ENCODE measurements at regions not wholly inside any gene's neighbourhood (a gene's known extent, or its start where the extent isn't known, plus 50 kb on each side); places are given as distances from the start of the nearest gene placed in this dataset.

DNA sequence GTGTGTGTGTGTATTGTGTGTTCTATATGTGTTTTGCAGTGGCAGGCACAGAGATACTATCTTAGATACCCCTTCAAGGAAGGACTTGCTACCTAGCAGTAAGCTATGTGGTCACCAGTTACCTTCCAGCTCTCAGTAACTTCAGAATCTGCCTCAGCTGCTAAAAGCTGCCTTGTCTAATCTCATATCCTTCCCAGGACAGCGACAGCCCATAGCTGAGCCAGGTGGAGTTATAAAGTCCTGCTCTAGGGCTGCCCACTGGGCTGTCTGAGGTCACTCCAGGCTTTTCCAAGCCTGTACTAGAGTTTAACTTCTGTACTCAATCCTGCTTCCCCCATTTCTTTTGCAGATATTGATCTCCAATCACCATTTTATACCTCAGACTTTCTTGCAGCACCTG is 942.6 kb downstream of the GALC start:
- no peak overlapping the region for H3K27ac ChIP-seq (ENCODE audit: extremely low read length, insufficient read depth, low read length)
- no TSS peak for BruUV-seq (replicated peaks)
- H3K4me3 ChIP-seq (replicated peaks in 1 of 3; ENCODE audit: insufficient read depth in 1 of 3, low read depth in 2 of 3, low read length in 3 of 3) = no peak overlapping the region
- no peak overlapping the region for H3K9ac ChIP-seq (ENCODE audit: insufficient read depth, low read depth, low read length)
- no peak overlapping the region for H3K4me2 ChIP-seq (ENCODE audit: low read depth, low read length)
- H3K9me3 ChIP-seq (ENCODE audit: low read length) = no peaks in the 10 kb centered on the region
- H3K4me1 ChIP-seq (ENCODE audit: insufficient read depth, low read length) = no peaks in the 10 kb centered on the region
- H2AFZ ChIP-seq (ENCODE audit: low read length) = no peak overlapping the region
- in situ Hi-C loops (cut with HindIII; ENCODE audit: extremely low pct_ligation_motif_present, low pct_unique_long_range_greater_than_20kb) (no loop called here), intact Hi-C loops (cut with micrococcal nuclease; ENCODE audit: unreplicated experiment) (loop anchor here (1.0 kb wide), 1 partner anchor 89 kb away; no protein-coding TSS in a partner anchor)
- ChIA-PET POLR2A (no interaction called here), CTCF (ENCODE audit: low intra/inter-chr PET ratio, low total read pairs) (no interaction called here)
- FAIRE-seq (no peak), DNase-seq (ENCODE audit: low spot score) (no peak), ATAC-seq (no peak)
- no peaks in the 10 kb centered on the region for H4K20me1 ChIP-seq (ENCODE audit: insufficient read depth, low read length)
- 0% methylated on average over 1 of the region's 1 CpG for WGBS (ENCODE audit: low lambda C conversion rate)
- no peaks in the 10 kb centered on the region for H3K27me3 ChIP-seq (ENCODE audit: control insufficient read depth in 1 of 2, insufficient read depth in 2 of 2, low read length in 2 of 2)
- no peaks in the 10 kb centered on the region for H3K79me2 ChIP-seq (ENCODE audit: insufficient read depth, low read length)
- H3K36me3 ChIP-seq (replicated peaks in 1 of 2; ENCODE audit: control insufficient read depth in 1 of 2, insufficient read depth in 2 of 2, low read length in 2 of 2) = no peaks in the 10 kb centered on the region
- TF ChIP-seq RBM39 (IDR thresholded peaks at IDR 0.05; ENCODE audit: low read depth, low read length, poor library complexity, severe bottlenecking) = no peak
- no peak for TF ChIP-seq ATF7-NPFF (CRISPR knock-in tag; IDR thresholded peaks at IDR 0.05; ENCODE audit: low read depth)
- TF ChIP-seq, protein P1, sequence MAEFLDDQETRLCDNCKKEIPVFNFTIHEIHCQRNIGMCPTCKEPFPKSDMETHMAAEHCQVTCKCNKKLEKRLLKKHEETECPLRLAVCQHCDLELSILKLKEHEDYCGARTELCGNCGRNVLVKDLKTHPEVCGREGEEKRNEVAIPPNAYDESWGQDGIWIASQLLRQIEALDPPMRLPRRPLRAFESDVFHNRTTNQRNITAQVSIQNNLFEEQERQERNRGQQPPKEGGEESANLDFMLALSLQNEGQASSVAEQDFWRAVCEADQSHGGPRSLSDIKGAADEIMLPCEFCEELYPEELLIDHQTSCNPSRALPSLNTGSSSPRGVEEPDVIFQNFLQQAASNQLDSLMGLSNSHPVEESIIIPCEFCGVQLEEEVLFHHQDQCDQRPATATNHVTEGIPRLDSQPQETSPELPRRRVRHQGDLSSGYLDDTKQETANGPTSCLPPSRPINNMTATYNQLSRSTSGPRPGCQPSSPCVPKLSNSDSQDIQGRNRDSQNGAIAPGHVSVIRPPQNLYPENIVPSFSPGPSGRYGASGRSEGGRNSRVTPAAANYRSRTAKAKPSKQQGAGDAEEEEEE (CRISPR knock-in tag; IDR thresholded peaks at IDR 0.05; ENCODE audit: borderline replicate concordance) = no peak
- no peak for TF ChIP-seq ZMYM4 (CRISPR knock-in tag; IDR thresholded peaks at IDR 0.05)
- TF ChIP-seq, protein P2, sequence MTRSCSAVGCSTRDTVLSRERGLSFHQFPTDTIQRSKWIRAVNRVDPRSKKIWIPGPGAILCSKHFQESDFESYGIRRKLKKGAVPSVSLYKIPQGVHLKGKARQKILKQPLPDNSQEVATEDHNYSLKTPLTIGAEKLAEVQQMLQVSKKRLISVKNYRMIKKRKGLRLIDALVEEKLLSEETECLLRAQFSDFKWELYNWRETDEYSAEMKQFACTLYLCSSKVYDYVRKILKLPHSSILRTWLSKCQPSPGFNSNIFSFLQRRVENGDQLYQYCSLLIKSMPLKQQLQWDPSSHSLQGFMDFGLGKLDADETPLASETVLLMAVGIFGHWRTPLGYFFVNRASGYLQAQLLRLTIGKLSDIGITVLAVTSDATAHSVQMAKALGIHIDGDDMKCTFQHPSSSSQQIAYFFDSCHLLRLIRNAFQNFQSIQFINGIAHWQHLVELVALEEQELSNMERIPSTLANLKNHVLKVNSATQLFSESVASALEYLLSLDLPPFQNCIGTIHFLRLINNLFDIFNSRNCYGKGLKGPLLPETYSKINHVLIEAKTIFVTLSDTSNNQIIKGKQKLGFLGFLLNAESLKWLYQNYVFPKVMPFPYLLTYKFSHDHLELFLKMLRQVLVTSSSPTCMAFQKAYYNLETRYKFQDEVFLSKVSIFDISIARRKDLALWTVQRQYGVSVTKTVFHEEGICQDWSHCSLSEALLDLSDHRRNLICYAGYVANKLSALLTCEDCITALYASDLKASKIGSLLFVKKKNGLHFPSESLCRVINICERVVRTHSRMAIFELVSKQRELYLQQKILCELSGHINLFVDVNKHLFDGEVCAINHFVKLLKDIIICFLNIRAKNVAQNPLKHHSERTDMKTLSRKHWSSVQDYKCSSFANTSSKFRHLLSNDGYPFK (CRISPR knock-in tag; IDR thresholded peaks at IDR 0.05; ENCODE audit: borderline replicate concordance) = no peak
- TF ChIP-seq ZKSCAN1 (IDR thresholded peaks at IDR 0.05; ENCODE audit: low read length) = no peak
- TF ChIP-seq, protein P3, sequence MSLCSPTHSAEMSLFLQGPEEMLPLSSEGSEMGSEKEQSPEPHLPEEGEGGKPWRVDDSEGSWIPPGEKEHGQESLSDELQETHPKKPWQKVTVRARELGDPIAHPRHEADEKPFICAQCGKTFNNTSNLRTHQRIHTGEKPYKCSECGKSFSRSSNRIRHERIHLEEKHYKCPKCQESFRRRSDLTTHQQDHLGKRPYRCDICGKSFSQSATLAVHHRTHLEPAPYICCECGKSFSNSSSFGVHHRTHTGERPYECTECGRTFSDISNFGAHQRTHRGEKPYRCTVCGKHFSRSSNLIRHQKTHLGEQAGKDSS (CRISPR knock-in tag; IDR thresholded peaks at IDR 0.05; ENCODE audit: borderline replicate concordance, low read depth) = no peak
- TF ChIP-seq, protein P4, sequence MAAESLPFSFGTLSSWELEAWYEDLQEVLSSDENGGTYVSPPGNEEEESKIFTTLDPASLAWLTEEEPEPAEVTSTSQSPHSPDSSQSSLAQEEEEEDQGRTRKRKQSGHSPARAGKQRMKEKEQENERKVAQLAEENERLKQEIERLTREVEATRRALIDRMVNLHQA (CRISPR knock-in tag; IDR thresholded peaks at IDR 0.05) = no peak
- TF ChIP-seq MAFF (IDR thresholded peaks at IDR 0.05; ENCODE audit: low read depth, low read length) = no peak
- TF ChIP-seq, protein P5, sequence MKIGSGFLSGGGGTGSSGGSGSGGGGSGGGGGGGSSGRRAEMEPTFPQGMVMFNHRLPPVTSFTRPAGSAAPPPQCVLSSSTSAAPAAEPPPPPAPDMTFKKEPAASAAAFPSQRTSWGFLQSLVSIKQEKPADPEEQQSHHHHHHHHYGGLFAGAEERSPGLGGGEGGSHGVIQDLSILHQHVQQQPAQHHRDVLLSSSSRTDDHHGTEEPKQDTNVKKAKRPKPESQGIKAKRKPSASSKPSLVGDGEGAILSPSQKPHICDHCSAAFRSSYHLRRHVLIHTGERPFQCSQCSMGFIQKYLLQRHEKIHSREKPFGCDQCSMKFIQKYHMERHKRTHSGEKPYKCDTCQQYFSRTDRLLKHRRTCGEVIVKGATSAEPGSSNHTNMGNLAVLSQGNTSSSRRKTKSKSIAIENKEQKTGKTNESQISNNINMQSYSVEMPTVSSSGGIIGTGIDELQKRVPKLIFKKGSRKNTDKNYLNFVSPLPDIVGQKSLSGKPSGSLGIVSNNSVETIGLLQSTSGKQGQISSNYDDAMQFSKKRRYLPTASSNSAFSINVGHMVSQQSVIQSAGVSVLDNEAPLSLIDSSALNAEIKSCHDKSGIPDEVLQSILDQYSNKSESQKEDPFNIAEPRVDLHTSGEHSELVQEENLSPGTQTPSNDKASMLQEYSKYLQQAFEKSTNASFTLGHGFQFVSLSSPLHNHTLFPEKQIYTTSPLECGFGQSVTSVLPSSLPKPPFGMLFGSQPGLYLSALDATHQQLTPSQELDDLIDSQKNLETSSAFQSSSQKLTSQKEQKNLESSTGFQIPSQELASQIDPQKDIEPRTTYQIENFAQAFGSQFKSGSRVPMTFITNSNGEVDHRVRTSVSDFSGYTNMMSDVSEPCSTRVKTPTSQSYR (CRISPR knock-in tag; IDR thresholded peaks at IDR 0.05; ENCODE audit: borderline replicate concordance) = no peak
- TF ChIP-seq ZFAT (CRISPR knock-in tag; conservative IDR thresholded peaks at IDR 0.05) = no peak
- TF ChIP-seq RBFOX2 (IDR thresholded peaks at IDR 0.05; ENCODE audit: low read depth, low read length) = no peak
- TF ChIP-seq, protein P6, sequence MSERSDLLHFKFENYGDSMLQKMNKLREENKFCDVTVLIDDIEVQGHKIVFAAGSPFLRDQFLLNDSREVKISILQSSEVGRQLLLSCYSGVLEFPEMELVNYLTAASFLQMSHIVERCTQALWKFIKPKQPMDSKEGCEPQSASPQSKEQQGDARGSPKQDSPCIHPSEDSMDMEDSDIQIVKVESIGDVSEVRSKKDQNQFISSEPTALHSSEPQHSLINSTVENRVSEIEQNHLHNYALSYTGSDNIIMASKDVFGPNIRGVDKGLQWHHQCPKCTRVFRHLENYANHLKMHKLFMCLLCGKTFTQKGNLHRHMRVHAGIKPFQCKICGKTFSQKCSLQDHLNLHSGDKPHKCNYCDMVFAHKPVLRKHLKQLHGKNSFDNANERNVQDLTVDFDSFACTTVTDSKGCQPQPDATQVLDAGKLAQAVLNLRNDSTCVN (CRISPR knock-in tag; IDR thresholded peaks at IDR 0.05; ENCODE audit: borderline replicate concordance) = no peak
- TF ChIP-seq, protein P7, sequence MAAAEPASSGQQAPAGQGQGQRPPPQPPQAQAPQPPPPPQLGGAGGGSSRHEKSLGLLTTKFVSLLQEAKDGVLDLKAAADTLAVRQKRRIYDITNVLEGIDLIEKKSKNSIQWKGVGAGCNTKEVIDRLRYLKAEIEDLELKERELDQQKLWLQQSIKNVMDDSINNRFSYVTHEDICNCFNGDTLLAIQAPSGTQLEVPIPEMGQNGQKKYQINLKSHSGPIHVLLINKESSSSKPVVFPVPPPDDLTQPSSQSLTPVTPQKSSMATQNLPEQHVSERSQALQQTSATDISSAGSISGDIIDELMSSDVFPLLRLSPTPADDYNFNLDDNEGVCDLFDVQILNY (CRISPR knock-in tag; conservative IDR thresholded peaks at IDR 0.05) = no peak
